Colonic mucosa (tissue), 4 donors: ENCODE measurements at regions not wholly inside any gene's neighbourhood (a gene's known extent, or its start where the extent isn't known, plus 50 kb on each side); places are given as distances from the start of the nearest gene placed in this dataset.

ENCODE experiments used
- DNase-seq: peaks from one replicate; pipeline ENCODE4 v3.0.0-alpha.2; 2020
- H3K27ac ChIP-seq: fragments of 200-600 bp; one replicate; pipeline ENCODE4 v1.8.0; 2021
- H3K27me3 ChIP-seq: fragments of 200-600 bp; one replicate; pipeline ENCODE4 v1.8.0; 2021
- H3K36me3 ChIP-seq: fragments of 200-600 bp; one replicate; pipeline ENCODE4 v1.8.0; 2021
- H3K4me1 ChIP-seq: fragments of 200-600 bp; one replicate; pipeline ENCODE4 v1.8.0; 2021; ENCODE audit warnings: mild to moderate bottlenecking
- H3K4me3 ChIP-seq: fragments of 200-600 bp; one replicate; pipeline ENCODE4 v1.8.0; 2021
- H3K9ac ChIP-seq, 2 donors: one replicate each; pipeline ENCODE4 v1.7.0; 2013; ENCODE audit warnings: control low read depth in 2 of 2, low read depth in 2 of 2, low read length in 2 of 2
- H3K9me3 ChIP-seq: fragments of 200-600 bp; one replicate; pipeline ENCODE4 v1.8.0; 2021
- intact Hi-C: fragments of 100-400 bp; cut with DNase I; formaldehyde crosslinking; loops from one replicate; pipeline ENCODE4 v1.14.1; 2022
- TF ChIP-seq, protein P1 (sequence below): fragments of 200-600 bp; IDR thresholded peaks from one replicate; pipeline ENCODE4 v1.8.0; 2022; ENCODE audit warnings: antibody characterized with exemption, mild to moderate bottlenecking
- donor health status: healthy.
- donor health status: DM: no; HTN: no; CAD: no.
- donor health status: DM: no; HTN: no; CAD: no.

DNA sequence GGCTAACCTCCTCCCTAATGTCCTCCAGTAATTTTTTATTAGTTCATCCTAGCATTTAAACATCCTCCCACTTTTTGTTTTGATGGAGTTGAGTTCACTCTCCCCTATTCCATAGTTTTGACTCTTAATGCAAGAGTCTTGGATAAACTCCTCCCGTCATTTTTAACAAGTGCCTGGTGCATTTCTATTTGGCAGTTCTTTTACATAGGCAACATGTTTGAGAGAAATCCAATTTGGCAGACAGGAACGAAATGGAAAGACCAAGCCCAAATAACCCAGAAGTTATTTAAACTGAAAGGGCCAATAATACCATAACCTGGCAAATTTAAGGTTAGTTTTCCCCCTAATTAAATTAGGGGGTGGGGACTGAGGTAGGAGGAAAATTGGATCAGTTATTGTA is 291.5 kb upstream of the MANEA start:
- no peak for DNase-seq
- H3K36me3 ChIP-seq, result no peaks in the 10 kb centered on the region
- H3K4me3 ChIP-seq, result no peak overlapping the region
- intact Hi-C loops, result no loop called here
- H3K9ac ChIP-seq, result no peak overlapping the region
- H3K27me3 ChIP-seq, result no peaks in the 10 kb centered on the region
- no peak overlapping the region for H3K27ac ChIP-seq
- no peaks in the 10 kb centered on the region for H3K9me3 ChIP-seq
- no peaks in the 10 kb centered on the region for H3K4me1 ChIP-seq
- TF ChIP-seq, protein P1, sequence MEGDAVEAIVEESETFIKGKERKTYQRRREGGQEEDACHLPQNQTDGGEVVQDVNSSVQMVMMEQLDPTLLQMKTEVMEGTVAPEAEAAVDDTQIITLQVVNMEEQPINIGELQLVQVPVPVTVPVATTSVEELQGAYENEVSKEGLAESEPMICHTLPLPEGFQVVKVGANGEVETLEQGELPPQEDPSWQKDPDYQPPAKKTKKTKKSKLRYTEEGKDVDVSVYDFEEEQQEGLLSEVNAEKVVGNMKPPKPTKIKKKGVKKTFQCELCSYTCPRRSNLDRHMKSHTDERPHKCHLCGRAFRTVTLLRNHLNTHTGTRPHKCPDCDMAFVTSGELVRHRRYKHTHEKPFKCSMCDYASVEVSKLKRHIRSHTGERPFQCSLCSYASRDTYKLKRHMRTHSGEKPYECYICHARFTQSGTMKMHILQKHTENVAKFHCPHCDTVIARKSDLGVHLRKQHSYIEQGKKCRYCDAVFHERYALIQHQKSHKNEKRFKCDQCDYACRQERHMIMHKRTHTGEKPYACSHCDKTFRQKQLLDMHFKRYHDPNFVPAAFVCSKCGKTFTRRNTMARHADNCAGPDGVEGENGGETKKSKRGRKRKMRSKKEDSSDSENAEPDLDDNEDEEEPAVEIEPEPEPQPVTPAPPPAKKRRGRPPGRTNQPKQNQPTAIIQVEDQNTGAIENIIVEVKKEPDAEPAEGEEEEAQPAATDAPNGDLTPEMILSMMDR, result no peak

DNA sequence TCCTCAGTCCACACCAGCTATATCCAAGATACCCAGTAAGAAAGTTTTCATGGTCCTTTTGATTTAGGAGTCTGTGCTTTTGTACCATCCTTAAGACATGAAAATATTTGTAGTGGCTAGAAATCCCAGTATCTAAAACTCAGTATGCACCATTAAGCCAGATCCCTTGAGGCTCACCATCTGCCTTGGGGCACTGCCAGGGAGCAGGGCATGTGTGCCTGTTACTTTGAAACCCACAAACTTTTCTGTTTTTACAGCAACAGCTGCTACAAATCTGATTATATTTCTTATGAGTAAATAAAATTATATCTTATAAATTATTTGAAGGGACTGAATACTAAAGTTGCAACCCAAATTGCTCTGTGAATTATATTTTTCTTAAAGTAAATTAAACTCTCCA is 290.5 kb upstream of the MANEA start:
- Histone ChIP-seq H3K27me3 (no peaks in the 10 kb centered on the region), H3K36me3 (no peaks in the 10 kb centered on the region), H3K27ac (no peak overlapping the region), H3K9me3 (no peaks in the 10 kb centered on the region), H3K4me3 (no peak overlapping the region), H3K4me1 (no peaks in the 10 kb centered on the region), H3K9ac (no peak overlapping the region)
- TF ChIP-seq, protein P1, result no peak
- intact Hi-C loops, result no loop called here
- no peak for DNase-seq

DNA sequence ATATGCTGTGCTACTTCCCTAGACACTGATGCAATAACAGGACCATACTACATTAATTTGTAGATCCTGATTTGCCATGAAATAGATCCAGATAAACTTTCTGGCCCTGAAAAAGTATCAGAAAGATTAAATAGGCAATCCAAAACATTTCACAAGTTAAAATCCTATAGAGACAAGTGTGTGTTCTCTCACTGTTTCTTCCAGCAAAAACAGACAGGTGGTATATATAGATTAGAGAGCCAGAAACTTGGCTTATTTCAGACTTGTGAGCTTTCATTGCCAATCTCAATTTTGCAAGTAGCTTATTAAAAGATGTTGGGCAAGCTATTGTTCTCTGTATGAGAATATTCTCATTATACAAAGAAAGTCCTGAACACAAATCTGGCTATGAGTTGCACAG is 289.1 kb upstream of the MANEA start:
- intact Hi-C loops, result no loop called here
- Histone ChIP-seq H3K9ac (no peak overlapping the region), H3K9me3 (no peaks in the 10 kb centered on the region), H3K36me3 (no peaks in the 10 kb centered on the region), H3K4me3 (no peak overlapping the region), H3K27ac (no peak overlapping the region), H3K27me3 (no peaks in the 10 kb centered on the region), H3K4me1 (no peaks in the 10 kb centered on the region)
- TF ChIP-seq, protein P1, result no peak
- DNase-seq, result no peak

DNA sequence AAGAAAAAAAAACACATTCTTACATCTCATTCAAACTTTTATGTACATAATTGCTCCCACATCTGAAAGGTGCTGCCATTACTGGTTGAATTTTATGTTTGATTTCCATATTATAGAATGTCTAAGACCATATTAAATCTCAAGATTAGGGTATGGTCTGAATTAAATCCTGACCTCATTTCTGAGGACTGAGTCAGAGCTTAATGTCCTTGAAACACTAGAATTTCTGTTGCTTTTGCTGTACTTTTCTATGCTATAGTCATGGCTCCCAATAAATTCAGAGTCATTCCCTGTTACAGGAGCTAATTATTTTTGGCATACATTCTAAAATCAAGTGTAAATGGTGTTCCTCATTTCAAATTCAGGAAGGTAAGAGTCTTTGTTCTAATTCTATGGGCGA is 285.3 kb upstream of the MANEA start:
- Histone ChIP-seq H3K27me3 (no peaks in the 10 kb centered on the region), H3K27ac (no peak overlapping the region), H3K4me3 (no peak overlapping the region), H3K4me1 (no peaks in the 10 kb centered on the region), H3K9me3 (no peaks in the 10 kb centered on the region), H3K9ac (no peak overlapping the region), H3K36me3 (no peaks in the 10 kb centered on the region)
- intact Hi-C loops, result no loop called here
- TF ChIP-seq, protein P1, result no peak
- no peak for DNase-seq

DNA sequence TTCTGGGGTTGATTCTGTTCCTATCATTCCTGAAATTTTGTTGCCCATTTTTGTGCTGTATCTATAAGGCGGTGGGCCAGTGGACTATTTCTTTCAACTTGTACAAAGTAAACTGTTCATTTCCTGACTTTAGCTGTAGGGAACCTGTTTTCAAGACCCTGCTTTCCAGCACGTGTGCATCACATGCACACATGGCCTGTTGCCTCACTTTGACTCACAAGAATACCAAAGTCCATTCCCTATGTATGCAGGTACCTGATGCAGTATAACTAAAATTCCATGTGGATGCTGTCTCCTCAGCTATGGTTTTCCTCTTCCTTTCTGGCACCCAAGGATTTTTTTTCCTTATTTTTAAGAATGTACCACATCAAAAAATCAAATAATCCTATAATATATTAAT is 284.1 kb upstream of the MANEA start:
- no peaks in the 10 kb centered on the region for H3K9me3 ChIP-seq
- H3K4me1 ChIP-seq, result no peaks in the 10 kb centered on the region
- DNase-seq, result no peak
- TF ChIP-seq, protein P1, result no peak
- no peak overlapping the region for H3K27ac ChIP-seq
- intact Hi-C loops, result no loop called here
- H3K4me3 ChIP-seq, result no peak overlapping the region
- H3K36me3 ChIP-seq, result no peaks in the 10 kb centered on the region
- H3K9ac ChIP-seq, result no peak overlapping the region
- no peaks in the 10 kb centered on the region for H3K27me3 ChIP-seq

DNA sequence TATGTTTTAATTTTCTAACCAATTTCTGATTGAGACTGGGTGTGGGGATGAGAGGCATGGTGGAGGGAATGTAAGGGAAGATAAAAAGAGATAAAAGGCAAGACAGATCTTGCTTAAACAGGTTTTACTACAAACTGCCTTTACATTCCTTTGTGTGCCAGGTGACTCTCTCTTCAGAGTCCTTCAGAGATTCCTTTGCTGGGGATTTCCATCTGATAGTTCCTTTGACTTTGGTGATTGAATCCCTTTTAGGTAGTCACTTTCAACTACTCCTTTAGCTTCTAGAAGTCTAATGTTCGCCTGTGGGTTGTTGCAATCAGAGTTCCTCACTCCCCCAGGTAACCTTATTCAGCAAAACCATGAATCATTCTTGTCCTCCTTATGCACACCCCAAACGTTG is 283.3 kb upstream of the MANEA start:
- Histone ChIP-seq H3K4me3 (no peak overlapping the region), H3K9me3 (no peaks in the 10 kb centered on the region), H3K36me3 (no peaks in the 10 kb centered on the region), H3K27me3 (no peaks in the 10 kb centered on the region), H3K27ac (no peak overlapping the region), H3K4me1 (no peaks in the 10 kb centered on the region), H3K9ac (no peak overlapping the region)
- DNase-seq, result no peak
- TF ChIP-seq, protein P1, result no peak
- intact Hi-C loops, result no loop called here
